NCI-H2227 (cell line): ENCODE measurements at regions not wholly inside any gene's neighbourhood (a gene's known extent, or its start where the extent isn't known, plus 50 kb on each side); places are given as distances from the start of the nearest gene placed in this dataset.

Experiments
- DNase-seq: peaks from one replicate; lab custom pipeline; 2025; ENCODE audit not compliant: unreplicated experiment; lab: John Stamatoyannopoulos, UW

GRCh38 chr2:146024212-146024743, 1504.4 kb upstream of the ZEB2 start:
- DNase-seq, result no peak

DNA sequence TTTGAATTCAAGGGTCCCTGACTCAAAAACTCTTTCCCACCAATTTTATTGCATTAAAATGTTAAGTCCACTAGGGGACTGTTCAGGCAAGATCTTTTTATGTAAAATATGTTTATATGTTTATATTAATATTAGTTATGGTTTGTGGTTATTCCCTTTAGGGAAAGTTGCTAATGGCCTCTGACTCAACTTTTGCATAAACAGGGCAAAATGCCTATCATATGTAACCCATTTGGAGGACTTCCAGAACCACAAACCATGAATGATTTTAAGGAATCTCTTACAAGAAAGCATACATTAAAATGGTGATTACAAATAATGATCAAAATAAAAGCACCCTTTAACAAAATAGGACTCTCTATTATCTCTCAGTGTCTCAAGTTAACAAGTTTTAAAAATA, 1484.5 kb upstream of the ZEB2 start:
- DNase-seq, result no peak

DNA sequence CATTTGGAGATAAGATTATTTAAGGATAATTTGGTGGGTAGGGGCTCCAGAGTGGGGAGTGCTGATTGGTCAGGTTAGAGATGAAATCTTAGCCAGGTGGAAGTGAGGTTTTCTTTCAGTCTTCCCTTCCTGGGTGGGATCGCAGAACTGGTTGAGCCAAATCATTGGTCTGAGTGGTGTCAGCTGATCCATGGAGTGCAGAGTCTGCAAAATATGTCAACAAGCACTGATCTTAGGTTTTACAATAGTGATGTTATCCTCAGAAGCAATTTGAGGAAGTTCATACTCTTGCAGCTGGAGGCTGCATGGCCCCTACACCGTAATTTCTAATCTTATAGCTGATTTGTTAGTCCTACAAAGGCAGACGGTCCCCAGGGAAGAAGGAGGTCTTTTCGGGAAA, 1483.4 kb upstream of the ZEB2 start:
- no peak for DNase-seq

GRCh38 chr2:145994910-145995309, 1475.0 kb upstream of the ZEB2 start:
- no peak for DNase-seq

DNA sequence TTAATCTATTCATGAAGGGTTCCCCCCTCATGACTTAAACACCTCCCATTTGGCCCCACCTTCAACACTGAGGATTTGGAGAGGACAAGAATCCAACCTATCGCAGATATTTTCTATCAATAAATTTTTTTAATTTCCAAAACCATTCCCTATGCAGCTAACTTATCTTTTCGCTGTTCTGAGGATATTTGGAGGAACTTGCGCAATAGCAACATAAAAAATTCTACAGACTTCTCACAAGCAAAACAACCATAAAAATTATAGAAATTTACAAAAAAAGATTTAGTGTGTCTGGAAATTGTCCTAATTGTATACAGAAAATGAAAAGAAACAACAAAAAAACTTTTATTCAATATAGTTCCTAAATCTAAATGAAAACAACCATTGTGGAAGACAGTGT, 1472.7 kb upstream of the ZEB2 start:
- DNase-seq, result no peak

- DNase-seq, result no peak
Measured at GRCh38 chr2:145987793-145988192, 1467.9 kb upstream of the ZEB2 start.

DNA sequence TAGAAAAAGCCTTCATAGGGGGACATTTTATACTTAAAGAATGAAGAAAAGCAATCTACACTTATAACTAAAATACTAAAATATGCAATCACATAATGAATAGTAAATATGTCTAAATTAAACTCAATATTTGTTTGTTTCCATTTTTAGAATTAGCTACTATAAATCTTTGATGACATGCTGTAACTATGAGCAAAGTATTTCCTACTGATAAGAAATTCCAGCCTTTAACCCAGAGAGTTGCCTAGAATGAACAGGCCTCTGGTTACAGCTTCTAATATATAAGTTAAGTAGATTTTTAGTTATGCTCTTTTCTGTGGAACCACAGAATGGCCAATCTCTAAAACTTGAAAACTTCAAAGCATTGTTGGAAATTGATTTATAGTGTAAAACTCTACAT, 1465.6 kb upstream of the ZEB2 start:
- no peak for DNase-seq

- no peak for DNase-seq
Measured at GRCh38 chr2:145984580-145984979, 1464.7 kb upstream of the ZEB2 start.

GRCh38 chr2:145980318-145980717, 1460.4 kb upstream of the ZEB2 start:
- no peak for DNase-seq

- DNase-seq, result no peak
Measured at GRCh38 chr2:145975406-145975805, 1455.5 kb upstream of the ZEB2 start.

DNA sequence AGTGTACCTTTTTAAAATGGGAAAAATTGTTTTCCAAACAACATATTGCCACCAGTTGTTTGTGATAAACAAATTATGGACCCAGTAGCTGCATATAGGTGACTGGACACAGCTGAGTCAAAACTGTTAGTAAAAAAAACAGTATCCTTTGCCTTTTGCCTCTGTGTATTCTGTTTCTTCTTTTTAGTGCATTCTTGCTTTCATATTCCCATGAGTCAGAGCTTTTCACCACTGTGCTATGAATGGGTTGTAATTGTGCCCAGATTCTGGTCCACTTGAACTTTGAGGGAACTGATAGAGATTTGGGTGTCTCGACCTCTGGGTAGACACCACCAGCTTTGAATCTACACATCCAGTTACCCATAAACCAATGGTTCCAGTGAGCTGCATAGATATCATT, 1441.9 kb upstream of the ZEB2 start:
- DNase-seq, result no peak

DNA sequence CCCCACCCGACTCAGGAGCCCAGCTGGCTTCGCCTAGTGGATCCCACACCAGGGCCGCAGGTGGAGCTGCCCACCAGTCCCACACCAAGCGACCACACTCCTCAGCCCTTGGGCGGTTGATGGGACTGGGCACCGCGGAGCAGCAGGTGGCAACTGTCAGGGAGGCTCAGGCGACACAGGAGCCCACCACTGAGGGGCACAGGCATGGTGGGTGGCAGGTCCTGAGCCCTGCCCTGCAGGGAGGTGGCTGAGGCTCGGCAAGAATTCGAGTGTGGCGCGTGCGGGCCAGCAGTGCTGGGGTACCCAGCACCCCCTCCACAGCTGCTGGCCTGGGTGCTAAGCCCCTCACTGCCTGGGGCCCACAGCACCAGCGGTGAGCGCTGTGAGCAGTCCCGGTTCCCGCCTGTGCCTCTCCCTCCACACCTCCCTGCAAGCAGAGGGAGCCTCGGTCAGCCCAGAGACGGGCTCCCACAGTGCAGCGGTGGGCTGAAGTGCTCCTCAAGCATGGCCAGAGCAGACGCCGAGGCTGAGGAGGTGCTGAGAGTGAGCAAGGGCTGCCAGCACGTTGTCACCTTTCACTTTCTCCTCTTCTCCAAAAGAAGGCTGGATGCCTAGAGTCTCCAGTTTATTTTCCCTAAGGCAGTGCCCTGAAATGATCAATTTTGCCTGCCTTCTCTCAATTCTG, 1440.7 kb upstream of the ZEB2 start:
- DNase-seq, result no peak

GRCh38 chr2:145958611-145959010, 1438.7 kb upstream of the ZEB2 start:
- no peak for DNase-seq

- DNase-seq, result no peak
Measured at GRCh38 chr2:145957929-145958328, 1438.0 kb upstream of the ZEB2 start.

- DNase-seq, result no peak
Measured at GRCh38 chr2:145939949-145940348, 1420.0 kb upstream of the ZEB2 start.

GRCh38 chr2:145935016-145935415, 1415.1 kb upstream of the ZEB2 start:
- DNase-seq, result no peak

DNA sequence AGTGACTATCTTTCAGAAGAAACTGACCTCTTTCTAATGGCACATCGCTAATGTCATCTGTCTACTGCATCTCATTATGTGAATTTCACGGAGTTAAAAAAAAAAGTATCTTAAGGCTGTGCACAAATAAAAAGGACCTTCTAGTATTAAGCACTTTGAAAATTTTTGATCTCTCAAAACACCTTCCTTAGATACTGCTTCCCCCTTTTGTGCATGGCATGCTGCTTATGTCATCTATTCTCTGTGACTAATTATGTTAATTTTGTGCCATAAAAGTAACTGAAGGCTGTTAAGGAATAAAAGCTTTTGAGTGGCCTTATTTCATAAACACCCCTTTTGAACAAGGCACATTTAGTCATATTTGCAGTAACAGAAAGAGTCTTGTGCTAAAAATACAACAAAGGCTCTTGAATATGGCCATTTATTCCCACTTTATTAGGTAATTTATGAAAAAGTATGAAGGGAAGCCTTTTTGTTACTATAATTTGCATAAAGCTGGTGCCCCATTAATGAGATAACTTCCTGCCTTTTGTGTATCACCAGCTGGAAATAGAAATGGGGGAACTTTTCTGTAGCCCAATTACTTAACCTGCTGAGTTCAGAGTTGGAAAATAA, 1412.0 kb upstream of the ZEB2 start:
- DNase-seq, result no peak

DNA sequence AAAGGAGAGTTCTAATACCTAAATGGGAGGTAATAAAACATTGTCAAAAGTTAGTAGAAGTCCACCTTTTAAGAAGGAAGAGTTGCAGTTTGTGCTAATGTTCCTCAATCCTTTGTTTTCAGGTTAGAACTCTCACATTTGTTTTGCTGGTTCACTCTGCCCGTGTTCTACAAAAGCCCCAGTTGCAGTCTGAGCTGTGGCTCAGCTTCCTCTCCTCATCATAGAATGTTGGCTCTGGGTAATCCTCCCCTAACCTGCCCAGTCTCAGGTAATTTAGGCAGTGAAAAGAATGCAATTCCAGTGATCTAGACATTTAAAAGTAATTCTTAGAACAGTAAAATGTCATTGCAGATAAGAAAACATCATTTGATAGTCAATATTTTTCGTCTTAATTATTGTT, 1410.4 kb upstream of the ZEB2 start:
- DNase-seq, result no peak

DNA sequence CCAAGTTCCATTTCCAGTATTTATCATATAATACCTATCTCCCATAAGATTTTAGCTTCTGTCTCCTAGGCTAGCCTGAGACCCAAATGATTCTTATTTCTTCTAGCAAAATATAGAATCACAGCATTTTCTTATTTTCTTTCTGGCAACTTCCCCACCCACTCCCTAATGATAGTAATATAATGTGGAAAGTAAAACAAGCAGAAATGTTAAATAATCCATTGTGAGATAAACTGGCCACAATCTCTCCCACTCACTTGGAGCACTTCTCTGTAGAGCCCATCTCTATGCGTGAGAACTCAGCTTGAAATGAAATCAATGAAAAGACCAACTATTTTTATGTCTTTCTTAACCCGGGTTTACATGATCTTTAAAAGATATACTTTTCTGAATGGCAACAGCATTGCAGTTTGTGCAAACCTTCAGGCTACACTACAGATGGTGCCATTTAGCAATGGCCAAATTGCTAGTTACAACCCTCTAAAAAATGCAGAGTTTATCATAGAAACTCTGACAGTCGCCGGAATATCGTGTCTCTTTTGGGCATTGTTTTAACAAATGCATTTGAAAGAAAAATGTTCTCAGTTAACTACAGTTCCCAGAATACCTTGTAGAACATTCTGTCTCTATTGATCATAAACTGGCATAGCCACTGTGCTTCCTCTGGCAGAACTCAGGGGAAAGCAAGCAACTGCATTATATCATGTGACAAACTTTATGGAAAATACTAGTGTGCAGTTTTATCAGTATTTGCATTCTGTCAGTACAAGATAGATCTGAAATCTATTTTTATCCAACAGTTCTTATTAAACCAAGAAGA, 1407.4 kb upstream of the ZEB2 start:
- no peak for DNase-seq

GRCh38 chr2:145925591-145925990, 1405.7 kb upstream of the ZEB2 start:
- DNase-seq, result no peak

DNA sequence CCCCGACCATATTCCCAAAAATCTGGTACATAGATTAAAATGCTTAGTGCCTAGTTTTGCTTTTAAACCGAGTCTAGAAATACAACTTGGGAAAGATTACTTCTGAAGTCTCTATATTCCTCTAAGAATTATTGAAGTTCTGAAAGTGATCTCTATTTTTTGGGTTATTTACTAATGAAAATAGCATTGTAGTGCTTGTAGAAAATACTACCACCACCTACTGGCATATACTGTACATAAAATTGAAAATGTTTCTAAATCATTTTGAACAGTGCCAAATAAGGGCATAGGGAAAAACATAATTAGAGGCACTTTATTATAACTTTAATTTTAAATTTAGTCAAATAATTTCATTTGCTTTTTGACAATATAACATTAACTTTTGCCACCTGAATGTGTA, 1399.6 kb upstream of the ZEB2 start:
- DNase-seq, result no peak

DNA sequence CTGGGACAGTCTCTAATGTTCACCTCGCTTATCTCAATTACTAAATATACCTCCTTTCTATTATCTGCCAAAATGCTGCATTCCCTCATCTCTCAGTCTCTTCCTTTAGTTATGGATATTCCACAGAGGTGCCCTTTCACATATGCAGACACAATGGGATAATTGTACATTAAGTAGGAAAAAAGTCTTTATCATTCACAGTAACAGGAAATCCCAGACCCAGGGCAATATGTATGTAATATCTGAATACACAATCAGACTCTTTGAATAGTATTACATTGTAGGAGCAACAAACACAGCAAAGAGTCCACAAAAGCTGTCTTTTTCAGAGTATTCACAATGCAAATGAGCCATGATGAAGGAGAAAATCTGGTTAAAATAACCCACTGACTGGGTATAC, 1399.0 kb upstream of the ZEB2 start:
- no peak for DNase-seq
